Esophagus mucosa (tissue), 1 donor: ENCODE measurements at regions not wholly inside any gene's neighbourhood (a gene's known extent, or its start where the extent isn't known, plus 50 kb on each side); places are given as distances from the start of the nearest gene placed in this dataset.
A peak's percentile ranks its signal among the peaks of the same experiment; 100 is the strongest.

Source experiments
- ATAC-seq: fragments of 200-7000 bp; cut with Tn5 transposase; one replicate; pipeline ENCODE4 v1.9.1; 2020
- donor health status: DM: yes; HTN: yes; CAD: no.

DNA sequence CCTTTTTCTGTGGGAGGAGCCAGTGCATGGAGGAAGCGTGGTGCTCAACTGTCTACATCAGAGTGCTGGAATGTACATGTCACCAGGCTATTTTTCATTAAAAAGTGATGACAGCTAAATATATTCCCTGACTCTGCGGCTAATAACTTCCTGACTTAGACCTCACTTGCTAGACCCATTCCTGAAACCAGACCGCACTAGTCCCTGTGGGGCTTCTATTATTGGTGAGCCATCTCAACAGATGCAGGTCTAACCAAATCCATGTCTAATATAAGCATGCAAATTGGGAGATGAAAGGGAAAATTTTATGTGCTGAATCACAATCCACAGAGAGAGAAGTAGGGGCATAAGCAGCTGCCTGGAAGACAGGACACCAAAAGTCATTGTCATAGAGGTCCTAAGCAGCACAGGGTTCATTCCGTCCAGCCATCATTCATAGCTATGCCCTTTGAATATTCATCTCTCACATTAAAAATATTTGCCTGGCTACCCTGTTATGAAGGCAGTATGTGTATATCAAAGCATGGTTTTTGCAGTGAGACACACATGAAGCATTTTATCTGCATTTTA is 110.9 kb upstream of the BLID start:
- no peak for ATAC-seq

DNA sequence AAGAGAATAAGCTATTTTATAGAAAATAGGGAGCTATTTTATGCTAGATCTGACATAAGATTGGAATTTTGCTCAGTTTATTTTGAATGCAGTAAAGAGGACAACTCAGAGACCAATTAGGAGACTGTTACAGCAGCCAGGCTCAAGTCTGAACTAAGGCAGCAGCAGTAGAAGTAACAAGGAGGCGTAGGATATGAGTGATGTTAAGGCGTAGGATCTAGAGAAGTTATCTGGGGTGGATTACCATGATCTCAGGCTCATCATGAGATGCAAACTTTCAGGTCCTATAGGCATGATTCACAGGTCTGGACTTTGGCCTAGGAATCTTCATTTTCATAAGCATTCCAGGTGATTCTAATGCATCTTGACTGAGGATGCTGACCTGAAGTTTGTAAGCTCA is 108.9 kb upstream of the BLID start:
- no peak for ATAC-seq

DNA sequence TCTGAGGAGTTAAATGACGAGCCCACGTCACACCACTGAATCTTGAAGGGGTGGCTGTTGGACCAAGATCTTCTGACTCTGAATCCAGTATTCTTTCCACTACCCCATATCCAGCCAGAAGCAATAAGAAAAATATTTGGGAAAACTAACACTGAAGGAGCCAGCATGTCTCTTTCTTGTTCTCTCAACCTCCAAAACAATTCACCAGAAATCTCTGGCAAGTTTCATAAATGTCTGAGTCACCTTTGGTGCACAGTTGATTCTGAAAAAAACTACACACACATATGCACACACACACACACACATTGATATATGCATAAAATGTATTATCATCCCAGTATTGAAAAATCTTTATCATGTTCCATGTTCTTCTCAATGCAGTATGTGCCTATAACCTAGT is 104.3 kb upstream of the BLID start:
- no peak for ATAC-seq

DNA sequence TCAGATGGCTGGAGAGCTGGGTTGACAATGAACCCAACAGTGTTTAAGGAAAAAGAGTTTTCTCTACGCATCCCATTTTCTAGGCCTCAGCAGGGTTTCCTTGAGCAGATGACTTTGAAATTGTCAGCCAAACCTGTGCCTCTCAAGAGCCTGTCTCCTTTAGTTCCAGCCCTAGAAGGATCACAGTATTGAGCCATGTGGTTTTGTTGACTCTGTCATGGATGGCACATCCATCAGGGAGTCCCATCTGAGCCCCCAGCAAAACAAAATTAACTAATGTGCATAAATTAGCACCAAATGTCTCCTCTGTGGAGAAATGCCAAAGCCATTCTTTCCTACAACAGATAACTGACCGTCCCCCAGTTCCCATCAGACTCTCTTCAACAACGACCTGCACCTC is 103.8 kb upstream of the BLID start:
- no peak for ATAC-seq

DNA sequence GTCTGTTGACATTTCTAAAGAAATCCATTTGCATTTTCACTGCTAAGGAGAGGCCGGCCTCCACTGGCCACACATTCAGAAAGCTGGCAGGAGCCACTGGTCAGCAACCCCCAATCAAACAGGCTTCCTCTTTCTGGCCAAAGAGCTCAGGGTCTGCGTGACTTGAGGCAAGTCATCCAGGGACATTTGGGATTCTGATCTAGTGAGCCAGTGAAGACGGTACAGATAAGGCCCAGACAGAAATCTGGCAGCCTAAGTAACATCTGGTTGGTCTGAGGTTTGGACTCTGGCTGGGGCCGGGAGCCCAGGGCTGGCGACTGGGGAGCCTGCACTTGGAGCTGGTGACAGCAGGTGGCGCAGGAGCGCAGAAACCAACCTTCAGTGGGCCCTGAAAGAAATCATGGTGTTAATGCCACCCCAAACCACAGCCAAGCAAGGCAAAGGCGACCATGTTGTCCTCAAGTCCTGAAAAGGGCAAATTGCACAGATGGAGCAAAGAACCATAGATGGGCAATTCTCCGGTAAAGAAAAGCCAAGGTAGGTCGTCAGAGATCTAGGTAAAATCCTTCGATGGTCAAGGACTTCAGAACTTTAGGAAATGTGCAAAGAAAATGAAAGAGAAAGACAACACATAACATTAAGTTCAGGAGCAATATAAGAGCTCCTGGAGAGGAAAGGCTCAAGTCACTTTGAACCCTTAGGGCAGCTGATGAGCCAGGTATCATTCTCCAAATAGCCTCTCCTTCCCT is 99.4 kb upstream of the BLID start:
- ATAC-seq, result peak; percentile 73

DNA sequence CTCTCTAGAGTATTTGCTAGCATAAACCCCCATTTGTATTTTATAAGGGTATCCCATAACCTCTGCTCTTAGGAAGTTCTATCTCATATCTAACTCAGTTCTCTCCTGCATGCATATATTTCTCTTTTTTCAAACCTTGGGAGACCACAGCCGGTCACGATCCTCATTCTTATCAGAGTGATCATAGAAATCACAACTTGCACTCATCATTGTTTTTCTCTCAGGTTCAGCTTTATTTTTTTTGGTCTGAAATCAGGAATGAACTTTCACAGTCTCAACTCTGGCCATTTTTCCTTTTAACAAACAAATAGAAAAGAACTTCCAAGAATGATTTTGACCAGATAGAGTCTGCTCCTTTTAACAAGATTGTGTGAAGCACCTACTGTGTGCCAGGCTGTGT is 98.6 kb upstream of the BLID start:
- ATAC-seq, result no peak

DNA sequence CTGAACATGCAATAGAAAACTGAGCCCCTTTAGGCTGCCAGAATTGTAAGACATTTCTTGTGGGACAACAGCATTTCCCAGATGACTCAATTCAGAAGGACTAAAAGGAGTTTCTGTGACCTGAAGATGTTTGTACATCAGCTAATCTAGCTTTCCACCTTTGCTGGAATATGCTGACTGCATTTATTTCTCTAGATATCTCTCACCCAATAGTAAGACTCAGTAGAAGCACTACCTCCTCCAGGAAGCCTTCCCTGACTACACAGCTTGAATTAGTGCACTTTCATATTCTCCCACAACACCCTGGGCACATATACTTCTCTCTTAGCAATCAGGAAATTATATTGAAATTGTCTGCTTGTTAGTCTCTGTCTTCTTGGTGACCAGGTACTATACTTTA is 98.1 kb upstream of the BLID start:
- ATAC-seq, result no peak

DNA sequence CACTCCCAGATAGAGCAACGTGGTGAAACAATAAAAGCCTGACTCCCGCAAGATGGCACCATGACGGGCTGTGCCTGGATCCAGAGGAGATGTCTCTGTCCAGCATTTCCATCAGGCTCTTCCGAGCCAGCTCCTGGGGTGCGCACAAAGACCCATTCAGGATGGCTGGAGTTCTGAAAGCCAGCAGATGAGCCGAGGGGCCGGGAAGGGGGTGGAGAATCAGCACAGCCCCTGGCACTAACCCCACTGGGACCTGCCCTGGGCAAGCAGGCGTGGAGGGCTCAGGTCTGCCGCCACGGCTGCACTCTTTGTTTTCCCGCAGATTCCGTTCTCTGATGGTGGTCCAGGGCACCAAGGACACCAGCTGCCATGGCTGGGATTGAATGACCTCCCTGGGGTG is 97.2 kb upstream of the BLID start:
- no peak for ATAC-seq

DNA sequence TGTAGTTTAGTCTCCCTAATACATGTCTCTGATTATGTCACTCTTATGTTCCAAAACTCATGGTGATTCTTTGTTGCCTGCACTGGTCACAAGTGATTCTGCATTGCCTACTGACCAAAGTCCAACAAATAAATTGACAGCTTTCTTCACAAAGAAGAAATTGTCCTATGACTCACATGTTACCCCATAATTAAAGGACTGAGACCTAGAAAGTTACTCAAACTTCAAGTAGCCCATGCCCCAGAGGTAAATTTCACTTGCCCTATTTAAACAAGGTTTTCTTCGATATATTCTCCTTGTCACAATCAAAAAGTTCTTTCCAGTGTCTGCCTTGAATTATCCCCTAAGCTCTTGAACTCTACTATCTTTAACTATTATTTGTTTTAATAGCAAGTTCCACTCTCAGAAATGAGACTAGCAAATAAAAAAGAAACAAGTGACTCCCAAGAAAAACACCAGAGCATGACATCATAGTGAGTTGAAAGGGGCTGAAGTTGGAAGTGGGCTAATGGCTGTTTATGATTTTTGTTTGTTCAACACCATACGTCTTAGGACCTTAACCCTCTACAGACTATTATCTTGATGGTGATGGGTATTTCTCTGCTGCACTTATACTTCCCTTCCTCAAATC is 94.5 kb upstream of the BLID start:
- no peak for ATAC-seq

DNA sequence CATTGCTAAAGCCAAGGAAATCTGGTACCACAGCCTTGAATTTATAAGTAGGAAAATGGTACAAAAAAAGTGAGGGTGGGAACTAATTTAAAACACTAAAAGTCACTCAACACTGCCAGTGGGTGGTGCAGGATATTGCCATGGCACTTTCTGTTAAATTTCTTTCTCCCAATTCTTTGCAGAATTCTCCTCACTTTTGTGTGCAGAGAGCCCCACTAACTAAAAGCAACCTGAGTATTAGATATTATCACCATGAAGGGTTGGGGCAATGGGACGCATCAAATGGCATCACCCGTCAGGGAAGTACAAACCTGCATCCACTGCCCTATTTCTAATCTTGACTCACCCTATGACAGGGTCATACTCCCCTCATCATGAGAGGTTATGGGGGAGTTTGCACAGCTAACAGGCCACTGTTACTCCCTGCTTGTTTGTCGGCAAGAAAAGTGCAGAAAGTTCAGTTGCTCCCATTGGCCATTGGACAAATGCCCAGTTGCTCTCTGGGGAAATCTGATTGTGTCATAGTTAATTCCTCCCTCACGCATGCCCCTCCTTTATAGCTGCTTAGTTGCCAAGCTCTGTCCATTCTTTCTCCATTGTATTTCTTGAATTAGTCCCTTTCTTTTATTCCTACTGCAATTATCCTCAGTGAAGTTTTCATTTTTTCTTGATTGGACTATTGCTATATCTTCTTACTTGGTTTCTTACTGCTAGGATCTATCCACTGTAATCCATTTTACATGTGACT is 93.8 kb upstream of the BLID start:
- ATAC-seq, result peak; percentile 36

DNA sequence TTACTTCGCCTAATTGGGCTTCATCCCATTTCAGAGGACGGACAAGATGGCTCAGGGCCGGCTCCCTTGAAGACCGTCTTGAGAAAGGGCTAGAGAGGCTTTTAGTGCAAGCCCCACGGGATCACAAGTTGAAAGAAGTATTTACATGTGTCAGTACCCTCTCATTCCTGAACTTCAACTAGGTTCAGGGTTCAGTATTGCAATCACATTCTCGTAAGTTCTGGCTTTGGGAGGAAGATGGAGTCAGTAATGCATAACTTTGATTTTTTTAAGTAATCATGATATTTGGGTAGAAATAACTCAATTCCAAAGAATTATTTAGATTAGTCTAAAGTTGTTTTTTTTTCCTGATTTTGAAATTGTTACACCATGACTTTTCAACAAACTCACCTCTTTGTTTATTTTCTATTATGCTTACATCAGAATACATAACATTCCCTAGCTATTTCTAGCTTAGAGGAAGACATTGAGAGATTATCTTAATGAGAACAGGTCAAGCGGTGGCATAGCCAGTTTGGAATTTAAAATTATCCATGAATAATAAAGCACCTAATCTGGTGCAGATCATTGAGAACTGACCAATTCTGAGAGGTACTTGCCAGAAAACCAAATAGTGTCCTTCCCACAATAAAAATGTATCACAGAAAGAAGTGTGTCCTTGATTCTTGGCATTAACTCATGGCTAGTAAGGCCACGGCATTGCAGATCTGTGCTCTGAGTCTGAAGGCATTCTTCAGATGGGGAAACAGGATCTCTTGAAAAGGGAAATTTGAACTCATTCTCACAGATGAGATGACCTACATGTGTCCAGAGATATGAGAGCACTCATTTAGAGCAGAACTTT is 92.1 kb upstream of the BLID start:
- ATAC-seq, result no peak

DNA sequence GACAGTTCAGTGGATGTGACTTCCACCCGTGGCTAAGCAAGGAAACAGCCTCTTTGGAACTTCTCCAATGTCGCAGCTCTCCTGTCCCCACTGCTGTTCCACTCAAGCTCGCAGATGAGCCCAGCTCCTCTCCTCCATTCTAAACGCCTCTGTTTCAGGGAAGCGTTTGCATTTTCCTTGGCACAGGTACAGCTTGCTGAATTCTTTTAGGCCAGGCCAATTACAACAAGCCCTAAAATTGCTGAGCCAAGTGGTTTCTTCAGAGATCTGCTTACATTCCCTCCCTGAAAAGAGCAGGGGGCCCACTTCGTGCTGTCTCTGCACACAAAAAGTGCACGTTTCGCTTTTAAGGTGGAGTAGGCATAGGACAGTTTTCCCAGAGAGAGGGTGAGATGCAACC is 91.5 kb upstream of the BLID start:
- ATAC-seq, result no peak

DNA sequence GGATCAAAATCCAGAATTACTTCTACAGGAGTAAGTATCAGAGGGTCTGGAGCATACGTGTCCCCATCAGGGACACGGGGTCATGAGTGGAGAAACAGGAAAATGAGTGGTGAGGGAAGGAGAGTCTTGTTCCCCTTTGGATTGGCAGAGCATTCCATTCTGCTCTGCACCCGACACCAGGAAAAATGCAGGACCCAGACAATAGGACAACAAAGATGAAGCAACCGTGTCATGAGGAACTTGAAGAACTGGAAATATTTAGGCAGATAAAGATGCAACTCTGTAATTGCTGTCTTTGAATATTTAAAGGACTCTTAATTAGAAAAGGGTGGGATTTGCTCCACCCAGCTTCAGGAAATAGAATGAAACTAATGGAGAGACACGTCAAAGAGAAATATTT is 89.0 kb upstream of the BLID start:
- no peak for ATAC-seq

DNA sequence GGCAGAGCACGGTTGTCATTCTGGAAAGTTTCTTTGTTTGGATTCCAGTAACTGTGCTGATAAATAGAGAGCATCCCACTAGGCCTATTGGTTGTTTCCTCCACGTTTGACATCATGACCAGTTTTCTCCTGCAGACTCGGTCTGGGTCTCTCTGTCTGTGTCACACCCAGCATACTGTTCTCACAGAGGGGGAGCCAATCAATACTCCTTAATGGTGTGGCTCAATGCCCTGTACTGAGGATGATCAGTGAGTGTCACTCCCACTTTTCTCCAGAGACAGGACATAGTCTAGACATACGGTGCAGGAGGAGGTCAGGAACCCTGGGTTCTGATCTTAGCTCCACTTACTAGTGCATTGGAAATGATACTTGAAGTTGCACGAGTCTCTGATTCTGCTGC is 88.2 kb upstream of the BLID start:
- ATAC-seq, result no peak

DNA sequence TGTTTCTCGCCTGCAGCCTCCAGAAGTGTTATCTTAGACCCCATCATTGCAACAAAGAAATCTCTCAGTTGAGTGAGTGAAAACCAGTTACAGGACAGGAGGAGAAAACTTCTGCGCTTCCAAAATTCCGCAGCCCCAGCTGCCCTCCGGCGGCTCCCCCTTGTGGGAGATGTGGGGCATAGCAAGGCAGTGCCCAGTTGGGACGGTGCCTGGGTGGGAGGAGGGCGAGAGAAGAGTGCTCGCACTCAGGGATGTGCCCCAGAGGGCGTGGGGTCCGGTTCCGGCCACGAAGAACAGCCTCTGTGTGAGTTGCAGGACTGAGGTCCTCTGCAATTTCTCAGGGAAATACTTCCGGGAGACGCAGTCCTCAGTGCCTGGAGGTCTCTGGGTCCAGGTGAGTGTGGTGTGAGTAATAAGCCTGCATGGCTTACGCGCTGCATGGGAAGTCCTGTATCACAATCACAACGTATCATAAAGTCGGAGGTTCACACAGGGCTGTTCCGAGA is 87.0 kb upstream of the BLID start:
- ATAC-seq, result peak; percentile 90

DNA sequence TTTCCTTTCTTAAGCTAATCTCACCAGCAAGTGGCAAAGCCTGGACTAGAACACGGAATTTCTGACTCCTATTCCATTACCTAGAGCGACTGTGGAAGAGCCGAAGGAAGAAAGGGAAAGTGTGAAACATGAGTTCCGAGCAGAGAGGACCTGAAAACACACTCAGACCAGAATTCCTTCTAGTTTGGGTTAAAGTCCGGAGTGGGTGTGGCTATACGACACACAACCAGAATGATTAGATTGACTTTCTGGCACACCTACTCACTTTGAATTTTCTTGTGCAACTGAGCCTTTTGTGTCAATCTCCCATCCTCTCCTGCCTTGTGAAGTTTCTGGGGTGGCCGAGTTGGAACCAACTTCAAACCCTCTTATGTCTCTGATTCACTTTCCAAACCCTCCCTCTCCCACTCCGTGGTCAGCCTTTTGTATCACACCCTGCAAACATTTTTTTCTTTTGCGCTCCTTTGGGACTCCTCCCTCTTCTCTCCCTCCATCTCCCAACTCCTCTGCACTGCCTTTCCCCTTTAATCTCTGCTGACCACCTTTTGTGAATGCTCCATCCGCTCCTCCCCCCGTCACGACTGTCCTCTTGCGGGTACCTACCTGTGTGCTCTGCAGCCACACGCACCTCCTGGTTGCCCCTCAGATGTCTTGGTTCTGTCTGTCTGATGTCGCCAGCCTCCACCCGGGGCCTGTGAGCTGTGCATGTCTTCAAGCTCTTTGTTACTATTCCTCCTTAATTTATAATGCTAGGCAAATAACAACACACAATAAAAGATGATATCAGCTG is 86.3 kb upstream of the BLID start:
- peak; percentile 18 for ATAC-seq

DNA sequence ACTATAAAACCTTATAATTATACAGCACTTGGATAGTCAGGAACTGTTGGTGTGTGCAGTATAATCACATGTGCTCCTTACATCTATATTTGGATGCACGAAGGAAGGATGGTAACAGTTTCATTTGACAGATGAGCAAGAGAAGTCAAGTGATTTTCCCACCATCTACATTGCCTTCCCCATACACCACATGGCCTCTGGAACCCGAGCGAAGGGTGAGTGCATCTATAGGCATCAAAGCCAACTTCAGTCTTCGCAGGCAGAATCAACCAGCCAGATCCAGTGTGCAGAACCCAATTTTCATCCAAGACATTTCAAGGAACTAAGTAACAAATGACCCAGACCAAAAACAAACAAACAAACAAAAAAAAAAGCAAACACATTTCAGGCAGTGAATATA is 85.1 kb upstream of the BLID start:
- ATAC-seq, result no peak

DNA sequence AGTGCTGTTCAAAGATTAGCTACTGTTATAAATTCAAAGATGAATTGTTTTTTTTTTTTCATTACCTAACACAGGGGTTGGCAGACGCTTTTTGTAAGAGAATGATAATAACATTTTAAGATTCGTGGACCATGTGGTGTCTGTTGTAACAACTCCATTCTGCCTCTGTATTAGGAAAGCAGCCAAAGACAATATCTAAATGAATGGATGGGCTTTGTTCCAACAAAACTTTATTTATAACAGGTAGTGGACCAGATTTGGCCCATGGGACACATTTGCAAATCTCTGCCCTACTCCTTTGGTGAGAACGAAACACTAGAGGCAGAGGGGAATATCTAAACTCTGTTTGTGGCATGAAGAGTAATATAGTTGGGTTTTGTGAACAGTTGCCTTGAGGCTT is 83.6 kb upstream of the BLID start:
- no peak for ATAC-seq

DNA sequence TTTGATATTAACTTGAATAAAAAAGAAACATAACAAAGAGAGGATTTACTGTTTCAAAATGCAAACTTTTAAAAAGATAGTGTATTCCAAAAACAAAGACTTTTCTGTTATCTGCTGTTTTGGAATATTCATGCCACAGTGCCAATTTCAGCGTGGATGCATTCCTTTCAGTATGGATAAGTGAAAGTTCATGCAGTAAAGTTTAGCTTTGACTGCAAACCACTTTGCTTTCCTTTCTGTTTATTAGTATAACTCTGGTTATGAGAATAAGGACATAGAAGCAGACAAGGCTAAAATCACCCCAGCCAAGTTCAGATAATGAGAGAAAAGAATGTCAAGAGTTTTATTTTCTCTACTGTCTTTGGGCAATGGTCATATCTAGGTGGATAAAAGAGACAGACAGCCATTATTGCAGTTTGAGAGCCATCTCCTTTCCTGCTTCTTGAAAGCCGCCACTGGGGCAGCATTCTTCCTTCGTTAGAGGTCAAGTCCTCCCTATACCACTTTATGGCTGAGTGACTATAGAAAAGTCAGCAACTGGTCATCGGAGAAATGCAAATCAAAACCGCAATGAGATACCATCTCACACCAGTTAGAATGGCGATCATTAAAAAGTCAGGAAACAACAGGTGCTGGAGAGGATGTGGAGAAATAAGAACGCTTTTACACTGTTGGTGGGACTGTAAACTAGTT is 82.4 kb upstream of the BLID start:
- no peak for ATAC-seq

DNA sequence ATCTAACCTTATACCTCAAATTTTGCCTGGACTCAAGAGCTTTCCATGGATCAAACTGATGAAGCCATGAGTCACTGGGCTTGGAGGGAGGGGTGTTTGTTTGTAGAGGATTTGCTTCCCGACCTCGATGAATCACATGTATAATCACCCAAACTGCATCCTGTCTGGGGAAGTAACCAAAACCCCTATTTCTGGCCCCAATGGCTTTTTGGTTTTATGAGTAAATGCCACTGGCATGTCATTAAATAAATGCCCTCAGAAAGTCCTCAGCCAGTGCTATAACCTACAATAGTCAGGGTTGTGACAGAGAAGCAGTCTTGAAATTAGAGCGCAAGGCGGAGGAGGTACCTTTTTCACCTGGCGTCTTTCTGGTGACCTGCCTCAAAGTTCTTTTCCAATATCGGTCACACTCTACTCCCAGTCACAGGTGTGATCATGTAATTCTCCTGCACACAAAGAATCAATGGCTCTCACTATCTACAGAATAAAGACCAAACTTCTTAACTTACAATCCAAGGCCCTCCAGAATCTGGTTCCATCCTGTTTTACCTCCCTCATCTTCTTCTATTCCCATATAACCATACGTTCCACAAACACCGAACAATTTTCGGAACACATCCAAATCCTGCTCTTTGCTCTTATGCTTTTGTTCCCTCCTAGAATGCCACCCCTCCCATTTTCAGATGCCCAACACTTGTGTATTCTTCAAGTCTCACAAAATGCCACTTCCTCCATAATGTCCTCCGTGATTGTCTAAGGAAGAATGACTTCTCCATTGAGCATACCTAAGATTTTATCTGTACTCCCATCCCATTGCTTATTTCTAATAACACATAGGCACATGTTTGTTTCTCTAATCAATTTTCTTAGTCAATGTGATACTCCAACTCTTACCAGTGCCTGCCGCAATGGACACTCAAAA is 81.3 kb upstream of the BLID start:
- peak; percentile 84 for ATAC-seq
